ENCODE measurements at regions not wholly inside any gene's neighbourhood (a gene's known extent, or its start where the extent isn't known, plus 50 kb on each side); places are given as distances from the start of the nearest gene placed in this dataset.

DNA sequence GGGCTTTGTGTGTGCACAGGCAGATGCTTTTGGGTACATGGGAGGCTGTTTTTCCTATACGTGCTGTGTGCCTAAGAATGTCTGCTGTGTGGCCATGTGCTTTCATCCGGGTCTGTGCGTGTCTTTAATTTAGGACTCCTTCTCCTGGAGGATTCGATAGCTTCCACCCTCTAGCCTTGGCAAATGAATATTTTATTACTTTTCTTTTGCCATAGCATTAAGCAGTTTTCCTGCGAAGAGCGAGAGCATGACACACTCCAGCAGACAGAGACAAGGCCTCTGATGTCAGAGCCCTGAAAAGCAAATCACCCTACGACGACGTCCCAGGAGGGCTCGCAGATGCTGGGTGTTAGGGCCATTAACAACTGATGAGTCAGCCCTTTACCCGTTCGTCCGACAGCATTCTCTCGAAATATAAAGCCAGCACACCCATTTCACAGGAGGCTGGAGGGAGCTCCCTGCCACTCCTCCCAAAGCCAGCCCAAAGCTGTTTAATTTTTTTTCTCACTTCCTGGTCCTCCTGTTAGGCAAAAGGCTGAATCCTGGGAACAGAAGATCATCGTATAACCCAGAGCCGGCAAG lies 311.3 kb upstream of the ZMIZ1 start:
- H3K36me3 ChIP-seq, result no peaks in the 10 kb centered on the region
- FAIRE-seq, result no peak
- intact Hi-C loops (cut with DNase I), result no loop called here

DNA sequence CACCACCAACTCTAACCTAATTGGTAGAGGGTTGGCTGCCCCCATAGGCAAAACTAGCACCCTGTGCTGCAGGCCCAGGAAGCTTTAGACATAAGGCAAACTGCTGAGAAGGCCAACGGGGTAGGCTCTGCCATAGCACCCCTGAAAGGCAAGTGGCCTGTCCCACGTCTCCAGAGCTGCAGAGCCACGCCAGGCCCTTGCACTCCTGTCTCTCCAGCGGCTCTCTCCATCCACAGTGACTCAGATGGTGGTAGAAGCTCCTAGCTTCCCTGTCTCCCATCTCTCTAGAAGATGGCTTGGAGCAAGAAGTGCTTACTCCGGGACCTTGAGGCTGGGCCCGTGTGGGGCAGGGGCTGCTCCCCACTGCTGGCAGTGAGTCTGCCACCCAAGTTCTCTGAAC lies 310.6 kb upstream of the ZMIZ1 start:
- no peaks in the 10 kb centered on the region for H3K4me1 ChIP-seq
- H3K27me3 ChIP-seq, result no peaks in the 10 kb centered on the region
- no peak overlapping the region for H3K27ac ChIP-seq
- WGBS, 2 donors, result 91 to 93% methylated on average over 6 of the region's 6 CpGs
- H3K4me3 ChIP-seq, result no peak overlapping the region
- FAIRE-seq, result no peak
- H3K36me3 ChIP-seq, result no peaks in the 10 kb centered on the region
- DNase-seq, result no peak
- H3K9me3 ChIP-seq, result no peaks in the 10 kb centered on the region
- intact Hi-C loops (cut with DNase I), result no loop called here
- TF ChIP-seq, protein P1, sequence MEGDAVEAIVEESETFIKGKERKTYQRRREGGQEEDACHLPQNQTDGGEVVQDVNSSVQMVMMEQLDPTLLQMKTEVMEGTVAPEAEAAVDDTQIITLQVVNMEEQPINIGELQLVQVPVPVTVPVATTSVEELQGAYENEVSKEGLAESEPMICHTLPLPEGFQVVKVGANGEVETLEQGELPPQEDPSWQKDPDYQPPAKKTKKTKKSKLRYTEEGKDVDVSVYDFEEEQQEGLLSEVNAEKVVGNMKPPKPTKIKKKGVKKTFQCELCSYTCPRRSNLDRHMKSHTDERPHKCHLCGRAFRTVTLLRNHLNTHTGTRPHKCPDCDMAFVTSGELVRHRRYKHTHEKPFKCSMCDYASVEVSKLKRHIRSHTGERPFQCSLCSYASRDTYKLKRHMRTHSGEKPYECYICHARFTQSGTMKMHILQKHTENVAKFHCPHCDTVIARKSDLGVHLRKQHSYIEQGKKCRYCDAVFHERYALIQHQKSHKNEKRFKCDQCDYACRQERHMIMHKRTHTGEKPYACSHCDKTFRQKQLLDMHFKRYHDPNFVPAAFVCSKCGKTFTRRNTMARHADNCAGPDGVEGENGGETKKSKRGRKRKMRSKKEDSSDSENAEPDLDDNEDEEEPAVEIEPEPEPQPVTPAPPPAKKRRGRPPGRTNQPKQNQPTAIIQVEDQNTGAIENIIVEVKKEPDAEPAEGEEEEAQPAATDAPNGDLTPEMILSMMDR (IDR thresholded peaks at IDR 0.05), result no peak
- no peak for ATAC-seq

More for the DNA sequence above, 311.3 kb upstream of the ZMIZ1 start:
- TF ChIP-seq, protein P1 (IDR thresholded peaks at IDR 0.05), result no peak
- Histone ChIP-seq H3K4me1 (no peaks in the 10 kb centered on the region), H3K9me3 (no peaks in the 10 kb centered on the region), H3K27ac (peak overlapping the region in 2 of 4 donors; percentile 60 to 62), H3K4me3 (no peak overlapping the region), H3K27me3 (no peaks in the 10 kb centered on the region)
- no peak for DNase-seq
- ATAC-seq, result no peak
- 83 to 88% methylated on average over 16 of the region's 16 CpGs for WGBS, 2 donors

DNA sequence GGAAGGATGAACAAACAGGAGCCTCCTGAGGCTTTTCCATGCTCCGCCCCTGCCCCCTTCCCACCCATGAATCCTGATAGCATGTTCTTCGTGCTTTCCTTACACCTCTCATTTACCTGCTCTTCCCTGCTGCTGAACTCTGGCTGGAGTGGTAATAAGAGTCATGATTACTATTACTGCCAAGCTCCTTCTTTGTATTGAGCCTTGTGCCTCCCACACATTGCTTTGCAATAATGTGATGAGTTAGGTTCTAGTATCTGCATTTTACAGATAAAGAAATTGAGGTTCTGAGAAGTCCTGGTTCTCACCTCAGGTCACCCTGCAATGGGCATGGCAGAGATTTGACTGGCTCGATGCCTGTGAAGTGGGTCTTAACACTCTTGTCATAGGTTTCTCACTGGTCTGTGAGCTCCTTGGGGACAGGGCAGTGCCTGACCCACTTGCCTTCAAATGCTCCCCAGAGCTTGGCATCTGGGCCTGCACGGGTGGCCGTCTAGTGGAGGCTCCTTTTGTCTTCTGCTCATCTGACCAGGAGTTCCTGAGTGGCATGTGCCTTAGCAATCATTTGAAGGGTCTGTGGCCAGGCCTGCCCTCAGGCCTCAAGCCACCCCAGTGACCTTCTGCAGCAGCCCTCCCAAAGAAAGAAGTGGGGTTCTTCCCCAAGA lies 309.2 kb upstream of the ZMIZ1 start:
- WGBS, 2 donors, result 81 to 94% methylated on average over 5 of the region's 5 CpGs
- no peak for ATAC-seq
- DNase-seq, result no peak
- Histone ChIP-seq H3K27me3 (no peaks in the 10 kb centered on the region), H3K4me1 (no peaks in the 10 kb centered on the region), H3K9me3 (no peaks in the 10 kb centered on the region), H3K27ac (no peak overlapping the region), H3K36me3 (no peaks in the 10 kb centered on the region), H3K4me3 (no peak overlapping the region)
- TF ChIP-seq, protein P1 (IDR thresholded peaks at IDR 0.05), result no peak
- no peak for FAIRE-seq
- intact Hi-C loops (cut with DNase I), result no loop called here

DNA sequence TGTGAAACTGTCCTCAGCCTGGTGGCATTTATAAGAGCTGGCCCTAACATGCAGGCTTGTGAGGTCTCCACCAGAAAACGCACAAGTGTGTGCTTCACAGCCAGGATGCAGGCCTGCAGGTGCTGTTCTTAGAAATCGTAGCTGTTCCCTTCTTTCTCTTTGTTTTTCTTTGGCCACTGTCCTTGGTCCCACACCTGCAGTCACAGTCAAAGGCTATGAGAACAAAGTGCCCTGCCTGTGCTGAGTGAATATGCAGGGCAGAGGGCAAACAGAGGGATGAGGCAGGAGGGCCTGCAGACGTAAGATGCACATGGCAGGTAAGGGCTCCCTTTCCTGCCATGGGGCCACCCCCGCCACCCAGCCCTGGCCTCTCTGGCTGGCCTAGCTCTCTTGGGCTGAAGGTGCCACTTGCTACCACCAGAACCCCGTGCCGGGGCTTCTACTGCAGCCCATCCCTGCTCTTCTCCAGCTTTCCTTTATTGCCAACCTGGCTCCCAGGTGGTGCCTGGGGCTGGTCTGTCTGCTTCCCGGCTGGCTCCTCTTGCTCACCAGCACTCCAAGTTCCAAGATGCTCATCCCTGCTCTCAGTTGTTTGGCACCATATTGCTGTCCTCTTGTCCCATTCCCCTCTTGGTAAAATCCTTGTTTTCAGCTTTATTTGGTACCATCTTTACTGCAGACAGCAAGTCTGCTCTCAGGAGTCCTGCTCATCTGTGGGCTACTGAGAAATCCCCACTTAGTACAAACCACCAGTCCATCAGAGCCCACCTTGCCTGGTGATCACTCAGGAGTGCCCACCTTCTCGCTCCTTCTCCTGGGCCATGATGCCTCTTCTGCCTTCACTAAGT lies 308.1 kb upstream of the ZMIZ1 start:
- ATAC-seq (no peak), FAIRE-seq (no peak), DNase-seq (peak in 1 of 6 donors; percentile 4)
- Histone ChIP-seq H3K27ac (no peak overlapping the region), H3K27me3 (no peaks in the 10 kb centered on the region), H3K9me3 (no peaks in the 10 kb centered on the region), H3K36me3 (no peaks in the 10 kb centered on the region), H3K4me3 (no peak overlapping the region), H3K4me1 (no peaks in the 10 kb centered on the region)
- intact Hi-C loops (cut with DNase I), result no loop called here
- 90 to 92% methylated on average over 8 of the region's 8 CpGs for WGBS, 2 donors
- TF ChIP-seq, protein P1 (IDR thresholded peaks at IDR 0.05), result no peak

Data from pancreas (tissue), 10 donors.